ENCODE measurements at regions not wholly inside any gene's neighbourhood (a gene's known extent, or its start where the extent isn't known, plus 50 kb on each side); places are given as distances from the start of the nearest gene placed in this dataset.

GRCh38 chr2:13550285-13551231, 833.8 kb downstream of the TRIB2 start:
- DNase-seq: no peak

- no peak for DNase-seq
These were observed 841.6 kb downstream of the TRIB2 start for GRCh38 chr2:13558368-13558767.

- no peak for DNase-seq
These were observed 843.6 kb downstream of the TRIB2 start for GRCh38 chr2:13560322-13560721.

- DNase-seq: no peak
These were observed 855.7 kb downstream of the TRIB2 start for GRCh38 chr2:13572466-13572865.

GRCh38 chr2:13574831-13575230, 858.1 kb downstream of the TRIB2 start:
- DNase-seq: no peak

- no peak for DNase-seq
These were observed 859.8 kb downstream of the TRIB2 start for GRCh38 chr2:13576406-13577036.

GRCh38 chr2:13578547-13578946, 861.8 kb downstream of the TRIB2 start:
- DNase-seq: no peak

GRCh38 chr2:13581471-13581870, 864.7 kb downstream of the TRIB2 start:
- no peak for DNase-seq

GRCh38 chr2:13583609-13584008, 866.9 kb downstream of the TRIB2 start:
- no peak for DNase-seq

GRCh38 chr2:13584020-13584419, 867.3 kb downstream of the TRIB2 start:
- no peak for DNase-seq

GRCh38 chr2:13585732-13586131, 869.0 kb downstream of the TRIB2 start:
- DNase-seq: no peak

GRCh38 chr2:13596233-13596632, 879.5 kb downstream of the TRIB2 start:
- no peak for DNase-seq

GRCh38 chr2:13597176-13597575, 880.4 kb downstream of the TRIB2 start:
- DNase-seq: no peak

GRCh38 chr2:13601506-13601905, 884.8 kb downstream of the TRIB2 start:
- no peak for DNase-seq

GRCh38 chr2:13604951-13605661, 888.4 kb downstream of the TRIB2 start:
- no peak for DNase-seq

GRCh38 chr2:13607139-13607538, 890.4 kb downstream of the TRIB2 start:
- DNase-seq: no peak

GRCh38 chr2:13611939-13612338, 895.2 kb downstream of the TRIB2 start:
- DNase-seq: no peak

- DNase-seq: no peak
These were observed 899.3 kb downstream of the TRIB2 start for GRCh38 chr2:13616059-13616458.

- DNase-seq: no peak
These were observed 899.9 kb downstream of the TRIB2 start for GRCh38 chr2:13616616-13617015.

- no peak for DNase-seq
These were observed 911.4 kb downstream of the TRIB2 start for GRCh38 chr2:13628122-13628521.

GRCh38 chr2:13638181-13638580, 921.4 kb downstream of the TRIB2 start:
- DNase-seq: no peak

- no peak for DNase-seq
These were observed 933.2 kb downstream of the TRIB2 start for GRCh38 chr2:13649918-13650317.

- no peak for DNase-seq
These were observed 933.9 kb downstream of the TRIB2 start for GRCh38 chr2:13650586-13651180.
